Cerebellar cortex (tissue), 1 donor: ENCODE measurements at regions not wholly inside any gene's neighbourhood (a gene's known extent, or its start where the extent isn't known, plus 50 kb on each side); places are given as distances from the start of the nearest gene placed in this dataset.

Experiments used
- DNase-seq: peaks from one replicate; pipeline ENCODE4 v3.0.0-alpha.2; 2015; ENCODE audit warnings: low spot score

DNA sequence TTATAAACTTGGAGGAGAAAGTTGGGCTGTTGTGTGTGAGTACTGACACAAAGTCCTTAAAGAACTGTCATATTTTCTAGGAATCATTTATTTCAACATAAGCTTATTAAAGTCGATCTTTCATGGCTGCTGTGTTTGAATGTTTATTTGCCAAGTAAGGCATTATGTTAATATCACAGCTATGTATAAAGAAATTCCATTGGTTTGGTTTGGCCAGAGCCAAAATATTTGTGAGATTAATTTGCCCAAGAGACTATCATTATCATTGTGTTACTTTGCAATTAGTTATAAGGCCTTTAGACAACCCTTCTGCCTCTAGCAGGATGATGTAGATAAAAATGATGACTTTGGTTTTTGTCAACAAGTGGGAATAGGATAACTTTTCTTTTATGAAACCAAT lies 240.6 kb upstream of the NT5C1B start:
- DNase-seq, result no peak

DNA sequence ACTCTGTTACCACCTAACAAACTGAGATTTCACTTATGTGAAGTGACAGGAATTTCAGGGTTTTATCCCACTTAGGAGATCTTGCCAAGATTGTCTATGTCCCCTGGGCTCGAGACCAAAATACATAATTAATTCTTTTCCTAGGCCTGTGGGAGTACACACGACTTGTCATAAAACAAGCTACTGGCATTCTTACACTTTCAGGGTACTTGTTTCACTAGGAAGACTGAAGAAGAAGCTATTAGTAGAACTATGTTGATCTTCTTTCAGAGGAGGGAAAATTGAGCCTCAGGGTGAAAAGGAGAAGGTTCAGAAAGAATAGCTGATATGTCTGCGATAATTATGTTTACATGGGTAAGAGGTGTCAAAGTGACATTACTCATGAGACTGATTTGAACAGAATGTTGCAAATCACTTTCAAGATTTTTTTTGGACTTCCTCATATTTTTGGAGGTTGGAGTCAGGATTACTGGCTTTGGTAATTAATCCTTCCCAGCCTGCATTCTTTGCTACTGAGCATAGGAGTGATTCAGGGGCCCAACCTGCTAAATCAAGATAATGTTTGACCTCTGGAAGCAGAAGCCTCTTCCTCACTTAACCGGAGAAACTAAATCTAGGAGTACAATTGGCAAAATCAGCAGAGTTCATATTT lies 240.0 kb upstream of the NT5C1B start:
- DNase-seq, result no peak

DNA sequence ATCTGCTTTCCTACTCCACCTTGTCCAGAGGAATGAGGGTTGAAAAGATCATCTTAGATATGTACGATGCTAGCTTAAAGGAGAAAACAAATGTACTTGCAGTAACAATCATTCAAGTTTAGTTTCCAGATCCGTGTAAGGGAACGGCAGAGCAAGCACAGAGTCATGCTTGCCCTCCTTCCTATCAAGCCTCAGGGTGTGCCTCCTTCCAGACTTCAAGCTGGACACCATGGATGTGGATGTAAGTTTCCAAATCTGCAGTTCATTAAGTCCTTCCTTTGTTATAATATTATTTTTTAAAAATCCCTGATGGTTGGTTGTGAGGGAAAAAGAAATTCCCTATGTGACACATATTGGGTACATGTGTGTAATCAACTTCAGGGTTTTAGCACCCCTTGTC lies 238.9 kb upstream of the NT5C1B start:
- DNase-seq, result no peak

DNA sequence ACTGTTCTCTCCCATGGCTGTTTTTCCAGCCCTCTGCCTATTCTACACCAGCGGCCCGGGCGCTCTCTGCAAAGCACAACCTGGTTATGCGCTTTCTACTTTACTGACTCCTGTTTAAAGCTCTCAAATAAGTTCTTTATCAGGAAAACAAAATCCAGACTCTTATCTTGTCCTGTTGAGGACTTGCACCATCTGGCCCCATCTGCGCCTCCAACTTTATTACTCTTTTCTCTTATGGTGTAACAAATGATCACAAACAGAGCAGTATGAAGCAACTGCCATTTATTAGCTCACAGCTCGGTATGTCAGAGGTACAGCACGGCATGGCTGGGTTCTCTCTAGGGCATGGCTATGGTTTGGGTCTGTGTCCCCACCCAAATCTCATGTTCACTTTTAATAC lies 236.5 kb upstream of the NT5C1B start:
- DNase-seq, result no peak

DNA sequence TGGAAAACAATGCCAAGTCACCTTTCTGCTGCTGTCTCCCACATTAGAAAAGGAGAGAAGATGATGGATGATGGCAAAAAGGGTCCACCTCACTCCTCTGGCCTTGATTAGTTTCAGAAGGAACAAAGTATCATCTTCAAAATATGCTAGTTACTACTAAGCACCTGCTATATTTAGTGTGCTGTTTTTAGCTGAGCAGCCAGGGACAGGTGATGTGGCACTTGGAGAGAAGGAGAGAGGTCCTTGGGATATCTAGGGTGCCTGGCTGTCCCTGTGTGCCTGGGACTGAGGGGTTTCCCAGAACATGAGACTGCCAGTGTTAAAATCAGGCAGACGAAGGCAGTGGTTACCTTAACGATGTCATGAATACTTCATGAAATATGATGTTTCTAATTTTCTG lies 235.5 kb upstream of the NT5C1B start:
- no peak for DNase-seq

DNA sequence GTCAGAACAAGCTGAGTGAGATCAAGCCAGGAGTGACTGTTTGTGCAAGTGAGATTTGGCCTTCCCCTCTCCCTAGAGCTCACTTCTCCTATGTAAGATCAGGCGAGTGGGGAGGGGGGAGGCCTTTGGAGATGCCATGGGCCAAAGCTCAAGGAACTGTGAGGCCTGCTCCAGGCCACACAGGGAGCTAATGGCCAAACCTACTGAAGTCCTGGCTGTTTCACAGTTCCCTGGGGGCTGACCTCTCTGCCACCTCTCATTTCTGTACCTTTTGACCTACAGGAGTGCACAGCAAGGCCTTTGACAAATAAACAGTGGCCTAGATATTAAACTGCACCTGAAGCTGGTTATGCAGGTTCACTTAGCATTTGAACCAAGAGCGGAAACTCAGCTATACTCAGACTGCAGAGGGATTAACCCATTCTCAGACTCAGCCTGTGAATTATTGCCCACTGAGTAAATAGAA lies 235.0 kb upstream of the NT5C1B start:
- no peak for DNase-seq

DNA sequence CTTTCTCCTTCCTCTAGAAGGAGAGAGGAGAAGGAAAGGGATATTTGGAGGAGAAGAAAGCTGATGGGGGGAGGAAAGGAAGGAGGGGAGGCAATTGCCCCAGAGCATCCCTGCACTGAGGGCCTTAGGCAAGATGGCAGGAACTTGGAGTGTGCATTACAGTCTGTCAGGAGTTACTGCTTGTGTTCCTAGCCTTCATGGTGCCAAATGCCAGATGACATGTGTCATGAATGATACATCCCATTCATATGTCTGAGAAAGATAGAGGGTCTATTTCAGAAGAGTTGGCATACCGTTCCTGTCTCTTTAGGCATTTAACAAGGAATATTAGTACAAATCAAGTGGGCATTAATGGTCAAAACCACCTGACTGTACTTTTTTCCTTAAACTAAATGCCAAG lies 232.1 kb upstream of the NT5C1B start:
- DNase-seq, result no peak

DNA sequence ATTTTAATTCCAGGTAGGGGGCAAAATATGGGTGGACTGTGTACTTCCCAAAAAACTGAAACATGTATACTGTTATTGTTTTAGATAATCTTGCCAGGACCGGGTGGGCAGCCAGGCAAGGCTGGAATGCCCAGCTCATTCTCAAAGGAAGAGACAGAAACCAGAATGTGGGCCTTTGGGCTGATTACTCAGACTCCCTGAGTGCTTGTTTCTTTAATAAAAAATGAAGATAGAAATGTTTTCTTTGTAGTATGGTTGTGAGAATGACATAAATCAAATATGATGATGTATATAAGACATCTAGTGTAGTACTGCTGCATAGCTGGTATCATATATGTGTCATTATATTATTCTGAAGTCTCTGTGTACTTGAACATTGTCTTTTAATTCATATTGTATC lies 231.6 kb upstream of the NT5C1B start:
- DNase-seq, result no peak

DNA sequence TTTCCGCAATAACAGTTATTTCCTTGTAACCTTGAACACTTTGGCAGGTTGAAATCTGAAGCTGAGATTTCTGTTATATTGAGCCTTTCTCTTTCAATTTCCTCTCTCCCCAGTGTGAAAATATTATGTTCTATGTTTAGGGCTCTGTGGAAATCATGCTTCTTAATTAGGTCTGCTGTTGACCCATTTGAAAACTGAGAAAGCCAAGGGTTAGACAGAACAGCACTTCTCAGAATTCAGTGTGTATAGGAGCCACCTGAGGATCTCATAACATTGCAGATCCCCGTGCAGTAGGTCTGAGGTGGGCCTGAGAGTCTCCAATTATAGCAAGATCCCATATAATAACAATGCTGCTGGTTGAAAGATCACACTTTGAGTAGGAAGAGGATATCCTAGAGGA lies 230.2 kb upstream of the NT5C1B start:
- DNase-seq, result no peak

DNA sequence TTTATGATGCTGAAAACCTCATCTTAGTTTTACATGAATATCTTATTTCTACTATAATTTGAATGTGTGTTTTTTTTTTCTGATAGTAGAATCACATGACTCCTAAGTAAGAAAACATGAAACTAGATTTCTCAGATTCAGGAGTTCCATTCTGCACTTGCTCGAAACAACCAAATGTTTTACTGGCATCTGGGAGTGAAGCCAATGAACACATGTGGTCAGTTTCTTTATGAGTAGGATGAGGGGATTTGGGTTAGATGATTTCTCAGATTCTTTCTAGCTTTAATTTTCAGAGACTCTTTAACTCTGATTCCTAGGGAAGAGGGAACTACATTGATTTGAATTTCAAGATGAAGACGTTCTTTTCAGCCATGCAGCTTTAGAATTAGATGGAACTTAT lies 225.0 kb upstream of the NT5C1B start:
- DNase-seq, result no peak

DNA sequence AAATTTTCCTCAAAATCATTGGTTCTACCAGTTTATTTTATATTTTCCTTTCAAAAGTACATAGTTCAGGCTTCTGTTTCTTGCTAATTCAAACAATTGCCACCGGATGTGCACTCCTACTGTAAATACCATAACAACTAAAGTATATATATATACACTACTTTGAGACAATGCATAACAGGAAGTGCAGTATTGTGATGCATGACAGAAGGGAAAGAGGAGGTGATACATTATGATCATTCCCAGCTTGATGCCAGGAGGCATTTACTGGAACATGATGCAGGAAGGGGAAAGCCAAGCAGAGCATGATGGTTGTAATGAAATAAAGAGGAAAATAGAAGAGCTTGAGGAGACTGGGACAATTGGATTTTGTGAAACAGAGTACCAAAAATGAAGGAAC lies 215.2 kb upstream of the NT5C1B start:
- no peak for DNase-seq

DNA sequence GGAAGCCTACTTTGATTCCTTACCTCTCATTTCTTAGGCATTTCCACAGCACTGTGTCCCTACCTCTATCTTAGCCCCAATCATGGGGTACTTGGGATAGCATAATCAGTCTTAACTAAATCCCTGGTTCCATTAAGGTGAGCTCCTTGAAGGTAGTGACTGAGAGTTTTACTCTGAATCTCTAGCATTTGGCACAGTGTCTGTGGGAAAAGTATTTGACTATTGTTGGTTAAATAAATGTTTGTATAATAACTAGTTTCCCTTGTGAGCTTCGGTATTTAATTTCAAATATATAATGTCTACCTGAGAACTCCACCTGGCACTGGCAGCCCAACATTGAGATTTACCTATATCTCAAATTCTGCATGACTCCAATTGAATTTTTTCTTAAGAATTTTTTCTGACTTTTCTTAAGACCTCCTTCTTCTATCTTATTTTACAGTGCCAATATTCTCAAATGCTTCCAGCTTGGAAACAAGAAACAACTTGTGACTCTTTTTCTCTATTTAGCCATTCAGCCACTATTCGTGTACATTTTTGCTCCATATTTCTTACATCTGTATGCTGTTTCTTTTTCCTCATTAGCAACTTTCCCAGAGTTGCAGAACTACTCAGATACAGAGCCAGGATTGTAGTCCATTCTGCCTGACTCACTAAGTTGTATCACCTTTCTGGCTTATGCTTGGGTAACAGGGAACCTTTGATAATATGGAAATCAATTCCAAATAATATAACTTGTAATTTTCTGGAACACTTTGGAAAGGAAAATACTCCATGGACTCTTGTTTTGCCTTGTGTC lies 214.0 kb upstream of the NT5C1B start:
- DNase-seq, result no peak

DNA sequence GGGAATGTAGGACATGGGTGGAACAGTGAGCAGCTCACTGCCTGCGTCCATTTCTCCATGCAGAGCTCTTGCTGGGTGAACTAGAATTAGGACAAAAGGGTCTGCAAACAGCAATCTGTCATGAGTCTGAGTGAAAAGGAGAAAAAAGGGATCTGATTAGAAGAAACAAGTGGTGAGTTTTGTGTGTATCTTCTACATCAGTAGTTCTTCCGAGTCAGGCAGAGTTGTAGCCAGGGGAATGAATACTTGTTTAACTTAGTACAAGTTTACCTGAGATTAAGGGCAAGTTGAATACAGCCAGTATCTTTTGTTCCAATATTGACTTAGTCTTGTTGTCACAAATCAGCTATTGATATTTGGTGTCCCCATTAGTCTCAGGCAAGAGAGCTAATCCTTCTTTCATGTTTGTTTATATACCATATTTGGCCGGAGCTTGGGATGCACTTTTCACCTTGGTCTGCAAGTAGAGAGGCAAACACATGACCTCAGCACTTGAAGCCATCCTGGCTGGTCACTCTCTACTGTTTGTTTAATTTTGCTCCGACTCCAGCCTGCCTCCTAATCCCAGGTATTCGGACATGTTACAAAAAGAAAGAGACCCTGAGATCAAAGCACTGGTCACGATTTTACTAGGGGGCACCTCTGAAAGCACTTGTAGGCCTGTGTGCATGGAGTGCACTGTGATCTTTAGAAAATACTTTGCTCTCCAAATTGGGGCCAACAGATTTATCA lies 211.0 kb upstream of the NT5C1B start:
- no peak for DNase-seq

DNA sequence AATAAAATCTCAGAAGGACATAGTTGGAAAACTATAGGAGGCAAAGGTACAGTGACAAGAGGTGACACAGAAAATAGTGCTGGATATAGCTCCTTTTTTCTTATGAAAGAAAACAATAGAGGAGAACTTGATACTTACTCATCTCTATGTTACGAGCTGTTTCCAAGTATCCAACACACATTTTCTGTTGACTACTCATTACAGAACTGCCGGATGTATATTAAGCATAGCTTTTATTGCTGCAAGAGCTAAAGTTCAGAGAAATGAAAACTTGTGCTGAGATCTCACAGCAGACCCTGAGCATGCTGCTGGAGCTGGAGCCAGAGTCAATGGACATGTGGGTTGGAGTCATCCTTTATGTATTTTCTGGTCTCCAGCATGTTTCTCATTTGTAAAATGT lies 210.0 kb upstream of the NT5C1B start:
- no peak for DNase-seq

DNA sequence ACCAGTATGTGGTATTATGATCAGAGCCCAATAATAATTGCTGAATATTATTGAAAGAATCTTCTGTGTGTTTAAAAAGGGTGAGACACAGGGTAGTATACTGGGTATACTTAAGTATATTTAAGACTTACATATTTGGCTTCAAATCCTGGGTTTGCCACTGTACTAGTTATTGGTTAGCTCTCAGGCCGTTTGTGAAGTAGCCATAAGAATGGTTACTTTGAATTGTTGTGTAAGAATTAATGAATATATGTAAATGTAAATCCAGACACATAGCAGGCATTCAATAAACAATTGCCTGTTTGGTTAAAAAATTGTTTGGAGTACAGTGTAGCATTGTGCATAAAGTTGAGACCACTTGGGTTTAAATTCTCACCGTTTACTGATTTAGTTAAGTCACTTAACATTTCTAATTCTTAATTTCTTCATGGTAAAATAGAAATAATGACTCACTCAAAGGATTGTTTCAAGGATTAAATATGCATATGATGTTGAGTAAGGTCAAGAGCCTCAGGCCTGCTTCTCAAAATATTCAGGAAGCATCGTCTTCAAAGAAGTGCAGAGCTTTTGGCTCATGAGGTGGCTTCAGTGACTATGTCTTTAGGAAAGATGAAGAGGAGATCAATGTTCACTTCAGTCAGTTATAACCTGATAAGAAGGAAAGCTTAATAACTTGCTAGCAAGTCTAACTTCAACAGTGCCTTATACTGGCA lies 207.9 kb upstream of the NT5C1B start:
- no peak for DNase-seq

DNA sequence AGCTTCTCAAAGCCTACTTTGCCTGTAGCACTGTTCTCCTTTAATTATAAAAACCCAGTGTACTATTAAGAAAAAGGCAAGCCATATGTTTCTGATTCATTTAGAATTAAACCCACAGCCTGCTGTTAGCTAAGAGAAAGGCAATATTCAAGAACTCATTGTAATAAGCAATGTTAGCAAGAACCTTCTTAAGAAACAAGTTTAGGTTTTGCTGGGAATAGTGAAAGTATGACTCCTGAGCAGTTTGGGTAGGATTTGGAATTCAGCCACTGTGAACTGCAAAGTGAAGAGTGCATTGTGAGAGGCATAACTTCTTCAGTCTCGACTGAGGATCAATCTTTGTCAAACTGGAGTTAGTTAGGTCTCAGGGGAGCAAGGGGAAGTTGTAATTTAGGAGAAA lies 206.5 kb upstream of the NT5C1B start:
- no peak for DNase-seq

DNA sequence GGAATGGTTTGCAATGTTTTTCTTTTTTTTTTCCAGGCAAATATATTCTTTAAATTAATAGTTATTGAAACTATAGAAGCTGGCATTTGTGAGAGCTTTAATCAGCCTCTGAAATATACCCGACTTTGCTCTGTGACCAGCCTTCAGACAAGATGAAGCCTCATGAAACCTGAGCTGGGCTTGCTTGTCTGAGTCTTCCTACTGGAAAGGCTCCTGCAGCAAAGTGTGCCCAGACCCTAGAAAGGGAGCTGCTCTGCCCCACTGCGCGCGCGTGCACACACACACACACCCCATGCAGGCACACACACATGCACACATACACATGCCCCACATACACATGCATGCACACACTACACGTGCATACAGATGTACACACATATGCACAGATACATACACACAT lies 203.3 kb upstream of the NT5C1B start:
- no peak for DNase-seq

DNA sequence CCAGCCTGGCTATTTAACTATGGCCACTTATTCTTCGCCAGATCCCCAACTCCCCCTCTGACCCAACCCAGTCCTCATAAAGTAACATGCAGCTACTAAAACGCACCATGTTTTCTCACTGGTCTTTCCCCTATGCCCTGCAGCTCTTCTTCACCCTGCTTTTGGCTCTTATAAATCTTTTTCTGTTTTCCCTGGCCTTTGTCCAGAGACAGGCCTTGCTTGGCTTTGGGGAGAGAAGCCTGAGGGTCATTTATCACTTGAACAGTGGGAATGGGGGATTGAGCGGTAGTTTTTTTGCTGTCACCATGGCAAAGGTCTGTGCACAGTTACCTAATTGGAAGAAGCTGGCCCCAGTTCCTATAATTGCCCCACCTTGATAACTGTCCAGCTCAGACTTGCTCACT lies 202.9 kb upstream of the NT5C1B start:
- DNase-seq, result no peak

DNA sequence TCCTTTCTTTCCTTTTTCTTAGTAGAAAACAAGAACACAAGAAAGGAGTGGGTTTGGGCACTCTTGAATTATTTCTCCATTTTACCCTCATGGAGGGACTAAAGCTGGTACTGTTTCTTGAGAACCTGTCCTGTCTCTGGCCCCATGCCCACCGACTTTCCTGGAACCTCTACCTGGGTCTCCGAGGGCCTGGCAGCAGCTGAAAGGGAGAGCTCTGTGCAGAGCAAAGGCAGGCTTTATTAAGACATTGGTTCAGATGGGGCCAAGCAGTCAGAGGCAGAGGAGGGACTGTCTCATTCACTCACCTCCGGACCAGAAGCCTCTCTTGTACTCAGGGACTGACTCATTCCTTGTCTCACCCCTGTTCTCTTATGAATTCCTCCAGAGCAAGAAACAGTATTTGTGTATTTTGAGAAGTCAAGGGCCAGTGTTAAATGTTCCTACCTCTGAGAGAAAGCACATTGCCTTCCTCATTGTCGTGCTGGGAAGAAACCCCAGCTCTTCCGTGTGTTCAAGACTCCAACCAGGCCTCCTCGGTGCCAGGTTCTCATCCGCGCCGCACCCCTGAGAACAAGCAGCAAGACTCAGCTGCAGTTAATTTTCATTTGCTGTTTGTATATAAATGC lies 201.9 kb upstream of the NT5C1B start:
- DNase-seq, result no peak

DNA sequence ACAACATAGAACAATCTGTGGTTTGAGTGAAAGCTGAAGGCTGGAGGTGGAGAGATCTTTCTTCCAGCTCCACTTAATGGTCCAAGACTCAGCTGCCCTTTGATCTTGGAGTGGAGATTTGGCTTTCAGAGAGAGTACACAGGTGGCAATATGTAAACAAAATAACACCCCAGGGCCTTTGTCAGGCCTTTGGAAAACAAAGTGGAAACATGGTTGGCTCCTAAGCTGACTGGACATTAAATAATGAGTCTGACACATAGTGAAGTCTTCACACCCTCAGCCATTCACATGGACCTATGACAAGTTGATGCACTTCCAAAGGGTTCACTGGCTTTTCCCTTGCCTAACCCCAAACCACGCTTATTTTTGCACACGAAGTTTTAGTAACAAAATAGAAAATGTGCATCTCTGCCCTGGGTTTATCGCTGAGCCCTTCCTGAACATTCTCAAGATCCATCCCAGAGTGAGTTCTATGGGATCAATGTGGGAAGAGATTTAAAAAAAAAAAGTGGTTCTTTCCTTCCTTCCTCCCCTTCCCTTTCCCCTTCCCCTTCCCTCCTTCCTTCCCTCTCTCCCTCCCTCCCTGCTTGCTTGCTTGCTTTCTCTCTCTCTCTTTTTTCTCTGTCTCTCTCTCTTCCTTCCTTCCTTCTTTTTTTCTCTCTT lies 201.3 kb upstream of the NT5C1B start:
- DNase-seq, result no peak

DNA sequence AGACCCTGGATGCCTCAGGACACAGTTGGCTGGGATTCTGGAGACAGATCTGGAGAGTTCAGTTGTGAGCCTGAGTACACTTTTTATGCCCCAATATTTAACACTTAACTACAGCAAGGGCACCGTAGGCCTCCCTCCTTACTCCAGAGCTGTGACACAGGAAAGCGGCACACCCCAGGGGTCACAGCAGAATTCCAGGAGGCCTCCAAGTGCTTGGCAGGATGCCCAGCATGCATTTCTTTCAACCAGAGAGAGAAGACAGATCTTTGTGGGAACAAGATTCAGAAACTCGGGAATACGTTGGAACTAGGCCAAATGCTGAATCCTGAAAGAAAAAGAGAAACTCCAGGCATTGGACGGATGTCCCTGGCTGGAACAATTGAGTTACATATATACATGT lies 199.2 kb upstream of the NT5C1B start:
- no peak for DNase-seq

DNA sequence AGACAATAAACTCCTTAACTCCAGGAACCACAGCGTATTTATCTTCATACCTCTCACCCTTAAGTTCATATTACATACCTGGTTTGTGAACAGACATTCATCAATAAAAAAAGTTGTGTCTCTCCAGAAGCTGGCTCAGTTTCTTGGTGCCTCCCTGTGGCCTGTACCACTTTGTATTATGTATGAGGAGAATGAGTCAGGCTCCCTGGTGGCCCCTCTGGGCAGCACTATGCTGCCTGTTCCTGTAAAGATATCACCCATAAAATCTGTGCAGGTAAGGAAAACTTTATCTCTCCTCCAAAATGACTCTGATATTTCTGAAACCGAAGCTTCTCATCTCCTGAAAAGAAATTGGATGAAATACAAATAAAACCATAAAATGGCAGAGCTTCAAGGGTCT lies 198.4 kb upstream of the NT5C1B start:
- no peak for DNase-seq
